ENCODE measurements at regions not wholly inside any gene's neighbourhood (a gene's known extent, or its start where the extent isn't known, plus 50 kb on each side); places are given as distances from the start of the nearest gene placed in this dataset.

GRCh38 chr1:118429856-118430255 is 244.8 kb upstream of the SPAG17 start:
- no peak for TF ChIP-seq CTCF (conservative IDR thresholded peaks at IDR 0.05 in 1 of 2, IDR thresholded peaks at IDR 0.05 in 1 of 2; ENCODE audit: extremely low read depth in 1 of 2, insufficient read depth in 1 of 2, low read depth in 1 of 2, low read length in 2 of 2)
- no peak for TF ChIP-seq EZH2 (IDR thresholded peaks at IDR 0.05; ENCODE audit: borderline replicate concordance, low read length)

All from mammary epithelial cell (primary cell).